Central memory CD8-positive, alpha-beta T cell (primary cell): ENCODE measurements at regions not wholly inside any gene's neighbourhood (a gene's known extent, or its start where the extent isn't known, plus 50 kb on each side); places are given as distances from the start of the nearest gene placed in this dataset.
A peak's percentile ranks its signal among the peaks of the same experiment; 100 is the strongest.
"Not testable (repeated sequence)": the region's sequence is repeated elsewhere in the genome, so short reads cannot be mapped to it uniquely, and the experiment has no call there.

Experiments
- ATAC-seq: fragments of 150-1000 bp; cut with Tn5 transposase; replicated peaks from 2 replicates; pipeline ENCODE4 v1.10.0; 2022; ENCODE audit warnings: mild to moderate bottlenecking, moderate FRiP score, moderate number of reproducible peaks; ENCODE audit not compliant: poor library complexity, severe bottlenecking; ENCODE audit errors: extremely low read depth
- DNase-seq, 2 donors: peaks; one replicate each; pipeline ENCODE4 v3.0.0; 2021; ENCODE audit warnings: low spot score in 2 of 2
- H3K27ac Mint-ChIP-seq: one replicate; pipeline ENCODE4 v1.8.0; 2022; ENCODE audit warnings: low read depth, mild to moderate bottlenecking, moderate library complexity, mixed read lengths
- H3K27me3 Mint-ChIP-seq: one replicate; pipeline ENCODE4 v1.8.0; 2022; ENCODE audit warnings: mixed read lengths
- H3K36me3 Mint-ChIP-seq: one replicate; pipeline ENCODE4 v1.8.0; 2022; ENCODE audit warnings: mild to moderate bottlenecking, moderate library complexity, mixed read lengths; ENCODE audit not compliant: insufficient read depth
- H3K4me1 Mint-ChIP-seq: one replicate; pipeline ENCODE4 v1.8.0; 2022; ENCODE audit warnings: mixed read lengths
- H3K4me3 Mint-ChIP-seq: one replicate; pipeline ENCODE4 v1.8.0; 2022; ENCODE audit warnings: mild to moderate bottlenecking, moderate library complexity, mixed read lengths
- H3K9me3 Mint-ChIP-seq: one replicate; pipeline ENCODE4 v1.8.0; 2022; ENCODE audit warnings: mixed read lengths

DNA sequence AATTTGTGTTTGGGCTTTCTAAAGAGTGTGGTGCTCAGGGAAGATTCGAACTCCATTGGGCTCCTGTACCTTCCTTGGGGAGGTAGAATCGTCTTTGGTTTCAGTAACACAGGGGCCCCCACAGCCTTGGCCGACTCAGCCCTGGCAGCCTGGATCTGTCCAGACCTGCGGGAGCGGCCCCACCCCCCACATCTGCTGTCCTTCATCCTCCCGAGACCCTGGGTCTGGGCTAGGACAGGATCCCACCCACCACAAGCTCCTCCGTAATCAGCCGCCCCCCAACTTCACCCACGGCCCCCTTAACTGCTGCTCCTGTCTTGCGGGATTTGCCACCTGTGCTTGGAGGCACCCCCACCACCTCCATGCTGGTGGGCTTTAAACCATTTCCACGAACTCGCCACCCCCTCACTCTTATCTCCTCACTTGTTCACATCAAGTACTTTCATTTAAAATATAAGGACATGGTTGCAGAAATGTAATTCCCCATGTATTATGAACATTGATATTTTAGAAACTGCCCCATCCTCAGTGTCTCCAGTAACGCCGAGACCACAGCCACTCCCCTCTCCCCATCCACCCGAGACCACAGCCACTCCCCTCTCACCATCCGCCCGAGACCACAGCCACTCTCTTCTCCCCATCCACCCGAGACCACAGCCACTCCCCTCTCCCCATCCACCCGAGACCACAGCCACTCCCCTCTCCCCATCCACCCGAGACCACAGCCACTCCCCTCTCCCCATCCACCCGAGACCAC, 84.7 kb upstream of the SFSWAP start:
- peak overlapping the region; percentile 52 for H3K4me3 Mint-ChIP-seq
- DNase-seq (peak in 1 of 2 donors; percentile 50), ATAC-seq (peak; percentile 52)
- H3K4me1 Mint-ChIP-seq = peaks cover 13% of the 10 kb centered on the region
- peaks cover 33% of the 10 kb centered on the region for H3K36me3 Mint-ChIP-seq
- not testable (repeated sequence) for H3K27me3 Mint-ChIP-seq
- peak overlapping the region; percentile 94 for H3K27ac Mint-ChIP-seq
- H3K9me3 Mint-ChIP-seq = peaks cover 10% of the 10 kb centered on the region

DNA sequence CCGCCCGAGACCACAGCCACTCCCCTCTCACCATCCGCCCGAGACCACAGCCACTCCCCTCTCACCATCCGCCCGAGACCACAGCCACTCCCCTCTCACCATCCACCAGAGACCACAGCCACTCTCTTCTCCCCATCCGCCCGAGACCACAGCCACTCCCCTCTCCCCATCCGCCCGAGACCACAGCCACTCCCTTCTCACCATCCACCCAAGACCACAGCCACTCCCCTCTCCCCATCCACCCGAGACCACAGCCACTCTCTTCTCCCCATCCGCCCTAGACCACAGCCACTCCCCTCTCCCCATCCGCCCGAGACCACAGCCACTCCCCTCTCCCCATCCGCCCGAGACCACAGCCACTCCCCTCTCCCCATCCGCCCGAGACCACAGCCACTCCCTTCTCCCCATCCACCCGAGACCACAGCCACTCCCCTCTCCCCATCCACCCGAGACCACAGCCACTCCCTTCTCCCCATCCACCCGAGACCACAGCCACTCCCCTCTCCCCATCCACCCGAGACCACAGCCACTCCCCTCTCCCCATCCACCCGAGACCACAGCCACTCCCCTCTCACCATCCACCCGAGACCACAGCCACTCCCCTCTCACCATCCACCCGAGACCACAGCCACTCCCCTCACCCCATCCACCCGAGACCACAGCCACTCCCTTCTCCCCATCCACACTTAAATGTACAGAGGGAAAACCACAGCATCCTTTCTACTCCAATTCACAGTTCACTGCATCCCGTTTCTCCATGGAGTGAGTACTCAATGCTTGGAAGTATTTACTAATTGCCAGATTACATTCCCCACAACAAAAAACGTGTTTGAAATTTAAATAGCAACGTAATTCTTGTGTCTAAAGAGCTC, 83.5 kb upstream of the SFSWAP start:
- H3K27me3 Mint-ChIP-seq, ATAC-seq: not testable (repeated sequence)
- DNase-seq = peak; percentile 46 to 77
- H3K4me1 Mint-ChIP-seq = peaks cover 25% of the 10 kb centered on the region
- H3K4me3 Mint-ChIP-seq = peak overlapping the region; percentile 63
- H3K9me3 Mint-ChIP-seq = peaks cover 10% of the 10 kb centered on the region
- H3K36me3 Mint-ChIP-seq = peaks cover 36% of the 10 kb centered on the region
- H3K27ac Mint-ChIP-seq = peak overlapping the region; percentile 94

DNA sequence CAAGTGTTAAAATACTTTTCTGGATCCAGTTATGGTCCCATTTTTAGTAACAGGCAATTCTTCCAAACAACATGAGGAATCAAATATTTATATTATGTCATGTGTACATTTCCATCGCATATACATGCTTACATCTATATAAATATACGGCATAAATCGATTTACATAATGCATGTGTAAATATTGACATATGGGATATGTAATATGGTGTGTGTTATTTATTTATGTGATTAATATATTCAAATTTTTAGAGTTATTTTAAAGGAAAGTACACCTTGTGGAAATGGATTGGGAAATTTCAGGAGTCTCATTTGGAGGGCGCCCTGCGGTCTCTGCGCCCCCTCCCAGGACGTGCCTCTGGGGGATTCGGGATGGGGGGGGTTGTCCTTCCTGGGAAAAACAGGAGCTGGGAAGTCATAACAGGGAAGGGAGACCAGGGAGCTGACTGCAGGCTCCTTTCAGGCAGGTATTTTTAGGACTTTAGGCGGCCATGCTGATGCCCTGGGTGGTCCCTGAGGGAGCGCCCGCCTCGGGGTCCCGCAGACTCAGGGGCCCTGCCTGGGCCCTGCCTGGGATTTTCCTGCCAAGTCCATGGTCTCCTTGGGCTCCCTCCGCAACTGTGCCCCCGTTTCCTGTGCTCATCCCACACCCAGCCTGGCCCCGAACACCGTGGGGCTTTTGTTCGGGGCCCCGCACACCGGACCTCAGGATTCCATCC, 82.7 kb upstream of the SFSWAP start:
- no peak for ATAC-seq
- peaks cover 28% of the 10 kb centered on the region for H3K4me1 Mint-ChIP-seq

DNA sequence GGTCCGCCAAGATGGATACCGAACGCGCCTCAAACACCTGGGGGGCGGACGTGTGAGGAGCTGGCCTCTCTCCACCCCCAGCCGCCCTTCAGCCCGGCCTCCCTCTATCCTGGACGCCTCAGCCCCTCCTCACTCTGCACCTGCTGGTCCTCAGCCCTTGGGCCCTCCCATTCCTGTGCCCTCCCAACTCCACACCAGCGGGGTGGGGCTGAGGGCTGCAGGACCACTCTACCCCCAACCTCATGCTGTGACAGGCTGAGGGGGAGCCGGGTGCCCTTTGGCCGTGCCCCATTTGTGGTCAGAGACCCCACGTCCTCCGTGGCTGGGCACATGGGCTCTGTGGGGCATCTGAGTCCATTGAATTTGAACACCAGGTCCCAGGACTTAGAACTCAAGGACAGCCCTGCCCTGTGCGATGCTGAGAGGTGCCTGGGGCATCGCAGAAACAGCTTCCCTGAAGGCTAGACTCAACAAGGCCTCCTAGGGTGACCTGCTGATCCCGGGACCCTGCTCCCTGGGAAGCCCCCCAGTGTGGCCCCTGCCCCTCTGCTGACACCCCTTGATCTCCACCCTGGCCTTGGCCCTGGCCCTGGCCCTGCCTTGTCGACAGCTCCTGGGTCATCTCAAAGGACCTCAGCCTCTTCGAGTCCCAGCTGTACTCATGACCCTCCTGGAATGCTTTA, 82.0 kb upstream of the SFSWAP start:
- peak in 1 of 2 donors; percentile 9 for DNase-seq
- Mint-ChIP-seq H3K27ac (peak overlapping the region; percentile 83), H3K4me3 (peak overlapping the region; percentile 41), H3K9me3 (peaks cover 10% of the 10 kb centered on the region), H3K4me1 (peaks cover 28% of the 10 kb centered on the region), H3K27me3 (no peaks in the 10 kb centered on the region), H3K36me3 (peaks cover 36% of the 10 kb centered on the region)
- ATAC-seq = no peak

More for the DNA sequence above, 82.7 kb upstream of the SFSWAP start:
- peak overlapping the region; percentile 63 for H3K4me3 Mint-ChIP-seq
- peaks cover 36% of the 10 kb centered on the region for H3K36me3 Mint-ChIP-seq
- DNase-seq = peak in 1 of 2 donors; percentile 9
- peak overlapping the region; percentile 94 for H3K27ac Mint-ChIP-seq
- H3K9me3 Mint-ChIP-seq = peaks cover 10% of the 10 kb centered on the region
- H3K27me3 Mint-ChIP-seq = no peaks in the 10 kb centered on the region

DNA sequence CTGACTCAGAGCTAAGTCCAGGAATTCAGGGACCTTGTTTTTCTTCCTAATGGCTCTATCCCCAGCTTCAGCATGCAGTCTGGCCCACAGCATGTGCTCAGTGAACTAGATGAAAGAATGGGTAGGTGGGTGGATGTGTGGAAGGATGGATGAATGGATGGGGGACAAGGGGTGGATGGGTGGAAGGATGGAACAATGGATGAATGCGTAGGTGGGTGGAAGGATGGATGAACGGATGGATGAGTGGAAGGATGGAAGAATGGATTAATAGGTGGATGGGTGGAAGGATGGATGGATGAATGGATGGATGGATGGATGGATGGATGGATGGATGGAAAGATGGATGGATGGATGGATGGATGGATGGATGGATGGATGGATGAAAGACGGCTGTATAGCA, 79.7 kb upstream of the SFSWAP start:
- H3K27me3 Mint-ChIP-seq = peaks cover 10% of the 10 kb centered on the region
- peaks cover 7% of the 10 kb centered on the region for H3K9me3 Mint-ChIP-seq
- DNase-seq = peak in 1 of 2 donors; percentile 6
- no peak for ATAC-seq
- H3K27ac Mint-ChIP-seq = no peak overlapping the region
- no peak overlapping the region for H3K4me3 Mint-ChIP-seq
- peaks cover 23% of the 10 kb centered on the region for H3K36me3 Mint-ChIP-seq
- H3K4me1 Mint-ChIP-seq = peaks cover 24% of the 10 kb centered on the region

DNA sequence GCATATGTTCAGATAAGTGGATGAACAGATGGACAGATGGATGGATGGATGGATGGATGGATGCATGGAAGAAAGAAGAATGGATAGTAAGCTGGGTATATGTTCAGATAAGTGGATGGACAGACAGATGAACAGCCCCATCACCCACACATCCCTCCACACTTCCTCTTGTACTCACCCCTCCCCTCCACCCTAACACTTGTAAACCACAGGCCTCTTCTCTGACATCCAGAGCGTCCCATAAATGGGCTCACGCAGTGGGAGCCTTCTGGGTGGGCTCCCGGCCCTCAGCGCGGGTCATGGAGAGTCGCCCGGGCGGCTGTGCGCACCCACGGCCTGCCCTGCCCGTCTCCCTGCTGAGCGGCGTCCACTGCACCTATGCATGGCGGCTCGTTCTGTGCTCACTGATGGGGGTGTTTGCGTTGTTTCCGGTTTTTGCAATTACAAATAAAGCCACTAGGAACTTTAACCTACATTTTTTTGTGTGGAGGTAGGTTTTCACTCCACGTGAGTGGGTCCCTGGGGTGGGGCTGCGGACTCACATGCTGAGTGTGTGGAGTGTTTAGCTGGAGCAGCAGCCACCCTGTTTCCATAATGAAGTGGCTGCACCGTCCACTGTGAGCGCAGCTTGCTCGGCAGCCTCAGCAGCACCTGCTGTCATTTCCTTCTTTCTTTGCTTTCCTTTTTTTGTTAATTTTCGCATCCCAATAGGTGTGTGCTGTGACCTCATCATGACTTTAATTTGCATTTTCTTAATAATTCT, 78.8 kb upstream of the SFSWAP start:
- H3K4me1 Mint-ChIP-seq = peaks cover 22% of the 10 kb centered on the region
- H3K36me3 Mint-ChIP-seq = peaks cover 18% of the 10 kb centered on the region
- peak overlapping the region; percentile 45 for H3K4me3 Mint-ChIP-seq
- not testable (repeated sequence) for ATAC-seq, H3K9me3 Mint-ChIP-seq, H3K27ac Mint-ChIP-seq
- peaks cover 14% of the 10 kb centered on the region for H3K27me3 Mint-ChIP-seq
- DNase-seq = peak in 1 of 2 donors; percentile 7

DNA sequence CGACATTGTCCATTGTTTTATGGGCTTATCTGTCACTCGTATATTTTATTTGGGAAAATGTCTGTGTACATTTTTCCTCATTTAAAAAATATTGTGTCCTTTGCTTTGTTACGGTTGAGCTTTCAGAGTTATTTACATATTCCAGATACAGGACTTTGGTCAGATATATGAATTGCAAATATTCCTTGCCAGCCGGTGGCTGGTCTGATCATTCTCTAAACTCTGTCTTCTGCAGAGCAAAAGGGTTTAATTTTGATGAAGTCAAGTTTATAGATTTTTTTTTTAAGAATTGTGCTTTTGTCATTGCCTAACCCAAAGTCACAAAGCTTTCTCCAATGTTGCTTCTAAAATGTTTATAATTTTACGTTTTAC, 78.3 kb upstream of the SFSWAP start:
- H3K27ac Mint-ChIP-seq, DNase-seq, H3K9me3 Mint-ChIP-seq, ATAC-seq: not testable (repeated sequence)
- Mint-ChIP-seq H3K27me3 (peaks cover 16% of the 10 kb centered on the region), H3K4me3 (peak overlapping the region; percentile 45), H3K36me3 (peaks cover 15% of the 10 kb centered on the region), H3K4me1 (peaks cover 20% of the 10 kb centered on the region)

DNA sequence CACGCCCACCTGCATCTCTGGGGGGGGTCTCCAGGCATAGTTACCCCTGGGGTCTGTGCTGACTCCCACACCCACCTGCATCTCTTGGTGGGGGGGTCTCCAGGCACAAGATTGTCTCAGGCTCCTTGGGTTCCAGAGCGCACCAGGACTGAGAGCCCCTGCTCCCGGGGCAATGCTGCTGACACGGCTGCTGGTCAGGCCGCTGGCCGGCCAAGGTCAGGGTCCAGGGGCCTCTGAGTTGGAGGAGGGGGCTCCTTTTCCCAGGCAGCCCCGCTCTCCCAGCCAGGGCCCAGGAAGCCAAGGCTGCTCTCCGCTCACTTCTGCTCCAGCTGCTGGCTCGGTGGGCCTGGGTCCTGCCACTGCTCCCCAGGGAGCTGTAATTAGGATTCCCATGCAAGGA, 77.3 kb upstream of the SFSWAP start:
- Mint-ChIP-seq H3K4me1 (peaks cover 17% of the 10 kb centered on the region), H3K27me3 (peaks cover 23% of the 10 kb centered on the region), H3K36me3 (peaks cover 11% of the 10 kb centered on the region)
- ATAC-seq, H3K27ac Mint-ChIP-seq, H3K9me3 Mint-ChIP-seq, H3K4me3 Mint-ChIP-seq: not testable (repeated sequence)
- DNase-seq = peak in 1 of 2 donors; percentile 4

DNA sequence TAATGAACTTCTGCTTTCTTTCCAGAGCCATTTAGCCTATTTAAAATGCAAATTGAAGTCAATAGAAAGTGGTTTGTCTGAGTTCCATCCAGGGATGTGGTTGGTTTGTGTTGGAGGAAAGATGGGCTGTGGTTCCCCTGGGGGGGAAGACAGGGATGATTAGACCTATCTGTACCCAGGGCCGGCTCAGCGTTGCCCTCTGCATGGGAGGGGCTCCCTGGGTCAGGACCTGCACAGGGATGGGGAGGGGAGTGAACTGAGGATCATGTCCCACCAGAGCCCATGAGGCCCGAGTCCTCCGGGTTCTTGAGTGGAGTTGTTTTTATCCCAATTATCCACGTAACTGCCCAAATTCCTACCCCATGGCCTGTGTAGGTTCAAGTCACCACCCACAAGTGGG, 76.9 kb upstream of the SFSWAP start:
- peaks cover 6% of the 10 kb centered on the region for H3K36me3 Mint-ChIP-seq
- H3K27me3 Mint-ChIP-seq = peaks cover 23% of the 10 kb centered on the region
- H3K9me3 Mint-ChIP-seq = no peaks in the 10 kb centered on the region
- ATAC-seq (no peak), DNase-seq (peak in 1 of 2 donors; percentile 8)
- H3K4me3 Mint-ChIP-seq = no peak overlapping the region
- peaks cover 17% of the 10 kb centered on the region for H3K4me1 Mint-ChIP-seq
- no peak overlapping the region for H3K27ac Mint-ChIP-seq

DNA sequence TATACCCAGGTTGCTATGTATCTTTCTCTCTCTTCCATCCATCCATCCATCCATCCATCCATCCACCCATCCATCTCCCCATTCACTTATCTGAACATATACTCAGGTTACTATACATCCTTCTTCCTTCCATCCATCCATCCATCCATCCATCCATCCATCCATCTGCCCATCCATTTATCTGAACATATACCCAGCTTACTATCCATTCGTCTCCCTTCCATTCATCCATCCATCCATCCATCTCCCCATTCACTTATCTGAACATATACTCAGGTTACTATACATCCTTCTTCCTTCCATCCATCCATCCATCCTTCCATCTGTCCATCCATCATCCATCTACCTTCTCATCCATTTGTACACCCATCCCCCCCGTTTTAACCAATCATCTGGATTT, 75.9 kb upstream of the SFSWAP start:
- H3K36me3 Mint-ChIP-seq, H3K4me3 Mint-ChIP-seq, ATAC-seq, H3K27ac Mint-ChIP-seq, DNase-seq, H3K9me3 Mint-ChIP-seq: not testable (repeated sequence)
- H3K4me1 Mint-ChIP-seq = peaks cover 17% of the 10 kb centered on the region
- H3K27me3 Mint-ChIP-seq = peaks cover 29% of the 10 kb centered on the region

DNA sequence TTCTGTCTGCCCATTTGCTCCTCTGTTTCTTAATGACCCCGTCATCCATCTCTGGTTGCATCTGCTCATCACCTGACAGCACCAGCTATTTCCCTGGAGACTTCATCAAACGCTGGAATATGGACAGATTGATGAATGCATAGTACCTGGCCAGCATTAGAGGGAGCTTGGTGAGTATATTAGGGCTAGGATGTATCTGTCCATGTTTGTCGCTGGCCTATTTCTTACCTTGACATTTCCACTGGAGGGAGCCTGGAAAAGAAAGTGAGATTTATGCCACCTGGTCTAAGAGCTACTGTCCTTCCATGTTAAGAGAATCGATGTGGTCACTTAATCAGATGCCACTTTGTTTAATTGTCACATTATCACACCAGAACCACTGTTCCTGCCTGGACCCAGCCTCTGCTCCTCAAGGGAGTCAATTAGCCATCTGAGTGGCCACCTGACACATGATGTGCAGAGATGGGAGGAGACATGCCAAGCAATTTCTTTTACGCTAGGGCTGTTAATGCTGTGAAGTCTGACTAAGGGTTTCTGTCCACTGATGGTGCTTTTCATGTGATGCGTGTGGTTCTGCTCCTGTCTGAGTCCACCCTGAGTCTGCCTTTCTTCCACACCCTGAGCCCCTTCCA, 75.3 kb upstream of the SFSWAP start:
- H3K4me3 Mint-ChIP-seq = no peak overlapping the region
- no peak for ATAC-seq
- DNase-seq = no peak
- H3K9me3 Mint-ChIP-seq = no peaks in the 10 kb centered on the region
- peaks cover 3% of the 10 kb centered on the region for H3K36me3 Mint-ChIP-seq
- no peak overlapping the region for H3K27ac Mint-ChIP-seq
- H3K4me1 Mint-ChIP-seq = peaks cover 17% of the 10 kb centered on the region
- peaks cover 34% of the 10 kb centered on the region for H3K27me3 Mint-ChIP-seq
